ENCODE measurements at regions not wholly inside any gene's neighbourhood (a gene's known extent, or its start where the extent isn't known, plus 50 kb on each side); places are given as distances from the start of the nearest gene placed in this dataset.

- TF ChIP-seq CTCF (IDR thresholded peaks at IDR 0.05) = no peak
- no peak for TF ChIP-seq POLR2A (IDR thresholded peaks at IDR 0.05)
- no peak for TF ChIP-seq POLR2AphosphoS5 (IDR thresholded peaks at IDR 0.05)
These were observed 161.3 kb downstream of the SPP2 start for GRCh38 chr2:234211797-234212196.

Data from prostate gland (tissue), 2 donors.